ENCODE measurements at regions not wholly inside any gene's neighbourhood (a gene's known extent, or its start where the extent isn't known, plus 50 kb on each side); places are given as distances from the start of the nearest gene placed in this dataset.

DNA sequence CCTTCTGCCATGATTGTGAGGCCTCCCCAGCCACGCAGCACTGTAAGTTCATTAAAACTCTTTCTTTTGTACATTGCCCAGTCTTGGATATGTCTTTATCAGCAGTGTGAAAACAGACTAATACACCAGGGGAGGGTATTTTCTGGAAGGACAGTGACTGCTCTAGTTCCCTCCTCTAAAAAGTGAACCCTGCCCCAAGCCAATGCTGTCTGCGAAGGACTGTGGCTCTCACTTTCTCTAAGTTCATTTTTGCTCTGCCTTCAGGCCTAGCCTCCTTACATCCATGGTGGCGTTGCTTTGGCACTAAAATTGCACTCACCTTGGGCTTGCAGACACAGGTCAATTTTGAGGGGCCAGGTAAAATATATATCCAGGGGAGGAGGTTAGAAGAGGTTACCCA, 323.0 kb downstream of the VRK1 start:
- no peak for TF ChIP-seq CTCF (conservative IDR thresholded peaks at IDR 0.05)
- no peak for TF ChIP-seq ZFX (IDR thresholded peaks at IDR 0.05)
